NCI-H2081 (cell line): ENCODE measurements at regions not wholly inside any gene's neighbourhood (a gene's known extent, or its start where the extent isn't known, plus 50 kb on each side); places are given as distances from the start of the nearest gene placed in this dataset.
"Not testable (repeated sequence)": the region's sequence is repeated elsewhere in the genome, so short reads cannot be mapped to it uniquely, and the experiment has no call there.

ENCODE experiments used
- DNase-seq, 2 experiments: peaks; one replicate each; lab custom pipeline; 2025; lab: John Stamatoyannopoulos, UW

DNA sequence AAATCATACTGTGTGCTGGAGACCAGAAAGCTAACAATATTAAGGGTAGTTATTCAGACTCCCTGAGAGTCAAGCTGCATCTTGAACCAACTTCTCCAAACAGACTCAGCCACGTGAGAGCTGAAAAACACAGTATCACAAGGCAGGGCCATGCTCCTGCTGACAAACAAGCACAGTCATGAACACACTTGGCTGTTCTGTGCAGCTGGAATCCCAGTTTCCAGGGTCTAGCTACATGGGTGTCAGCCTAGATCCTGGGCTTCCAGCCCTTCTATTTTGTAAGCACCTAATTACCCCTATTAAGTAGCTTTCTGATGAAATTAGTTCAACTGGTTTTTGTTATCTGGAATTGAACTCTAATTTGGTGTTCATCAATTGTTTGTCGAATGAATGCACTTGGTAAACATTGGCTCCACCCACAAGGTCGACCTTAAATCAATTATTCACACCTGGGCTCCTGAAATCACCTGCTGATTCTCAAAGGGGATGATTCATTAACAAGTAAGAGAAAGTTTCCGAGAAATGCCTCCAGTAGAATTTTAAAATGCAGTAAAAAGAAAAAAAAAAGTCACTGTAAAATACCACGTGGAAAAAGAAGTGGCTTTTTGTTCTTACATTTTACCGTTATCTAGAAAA is 179.3 kb downstream of the ZC3H11B start:
- DNase-seq, result no peak

DNA sequence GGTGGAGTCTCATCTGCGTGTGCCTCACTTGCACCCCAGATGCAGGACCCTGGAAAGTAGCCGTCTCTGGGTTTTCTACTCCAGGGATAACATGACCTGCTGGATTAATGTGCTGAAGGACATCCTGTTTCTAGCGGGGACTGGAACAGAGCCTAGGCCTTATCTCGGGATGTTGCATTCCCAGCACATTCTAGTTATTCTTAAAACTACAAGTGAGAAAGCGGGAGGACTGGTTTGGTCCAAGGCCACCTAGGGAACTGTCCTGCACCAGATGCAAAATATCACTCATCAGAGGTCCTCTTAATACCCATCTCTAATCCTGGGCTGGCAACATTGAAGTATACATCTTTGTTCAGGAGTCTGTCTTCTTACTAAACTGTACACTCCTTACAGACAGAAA is 179.9 kb downstream of the ZC3H11B start:
- no peak for DNase-seq

DNA sequence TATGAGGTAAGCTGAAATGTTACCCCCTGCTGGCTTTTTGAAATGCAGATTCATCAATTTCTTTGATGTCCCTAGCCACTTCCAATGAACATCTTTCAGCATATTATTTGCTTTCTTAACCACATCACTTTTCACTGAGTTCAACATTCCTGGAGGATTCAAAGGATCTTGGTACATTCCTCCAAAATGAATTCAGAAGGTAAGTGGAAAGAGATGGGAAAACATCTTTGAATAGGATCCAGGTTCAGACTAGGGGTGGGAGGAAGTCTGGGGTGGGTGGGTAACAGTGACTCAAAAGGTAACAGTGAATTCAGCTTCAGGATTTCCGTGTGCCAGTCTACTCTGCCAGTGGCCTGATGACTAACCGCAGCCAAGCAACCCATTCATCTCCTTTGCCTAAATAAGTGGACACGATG is 180.7 kb downstream of the ZC3H11B start:
- no peak for DNase-seq

DNA sequence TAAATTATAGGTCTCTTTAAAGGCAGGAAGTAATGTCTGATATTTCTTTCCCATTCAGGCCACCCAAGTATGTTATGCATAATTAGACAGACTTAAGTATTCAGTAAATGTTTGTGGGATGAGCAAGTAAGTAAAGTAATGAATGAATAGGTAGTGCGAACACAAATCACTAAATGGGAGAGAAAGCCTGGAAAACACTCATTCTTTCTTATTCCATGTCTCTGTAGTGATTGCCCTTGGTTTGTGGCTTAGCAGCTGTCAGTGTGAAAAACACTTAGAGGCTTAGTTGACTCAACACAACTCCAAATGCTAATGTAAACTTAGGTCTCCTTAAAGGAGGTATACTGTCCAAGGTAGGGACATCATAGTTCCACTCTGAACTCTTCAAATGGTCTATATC is 182.5 kb downstream of the ZC3H11B start:
- DNase-seq, result no peak

DNA sequence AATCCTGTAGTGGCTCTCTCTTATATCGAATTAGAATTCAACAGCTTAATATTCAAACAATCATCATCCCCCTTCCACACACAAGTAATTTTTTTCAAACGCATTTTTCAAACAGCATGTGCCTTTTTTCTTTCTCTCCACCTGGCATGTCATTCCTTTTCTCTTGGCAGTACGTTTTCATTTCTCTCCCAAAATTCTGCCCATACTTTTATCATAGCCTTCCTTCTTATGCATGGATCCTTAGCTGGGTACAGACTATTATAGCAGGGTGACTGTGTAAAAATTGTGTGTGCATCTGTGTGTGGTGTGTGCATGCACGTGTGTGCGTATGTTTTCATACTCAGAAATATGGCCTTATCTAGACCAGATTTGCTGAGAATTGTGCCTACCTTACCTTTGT is 184.3 kb downstream of the ZC3H11B start:
- no peak for DNase-seq

DNA sequence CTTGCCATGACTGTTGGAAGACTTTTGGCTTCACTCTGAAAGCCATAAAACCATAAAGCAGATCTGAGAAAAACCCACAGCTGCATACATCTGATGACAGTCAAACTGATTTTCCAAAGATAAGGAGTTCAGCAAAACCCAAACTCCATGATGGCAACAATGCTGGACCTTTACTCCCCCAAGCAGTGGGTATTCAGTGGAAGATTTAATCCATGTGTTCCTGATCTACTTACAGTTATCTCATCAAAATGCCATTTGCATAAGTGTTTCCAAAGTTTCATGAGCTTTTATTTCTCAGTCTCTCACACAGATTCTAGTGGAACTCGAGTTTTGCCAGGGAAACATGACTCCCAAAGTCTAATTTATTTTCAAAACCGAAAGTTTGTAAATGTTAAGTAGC is 184.9 kb downstream of the ZC3H11B start:
- DNase-seq, result no peak

DNA sequence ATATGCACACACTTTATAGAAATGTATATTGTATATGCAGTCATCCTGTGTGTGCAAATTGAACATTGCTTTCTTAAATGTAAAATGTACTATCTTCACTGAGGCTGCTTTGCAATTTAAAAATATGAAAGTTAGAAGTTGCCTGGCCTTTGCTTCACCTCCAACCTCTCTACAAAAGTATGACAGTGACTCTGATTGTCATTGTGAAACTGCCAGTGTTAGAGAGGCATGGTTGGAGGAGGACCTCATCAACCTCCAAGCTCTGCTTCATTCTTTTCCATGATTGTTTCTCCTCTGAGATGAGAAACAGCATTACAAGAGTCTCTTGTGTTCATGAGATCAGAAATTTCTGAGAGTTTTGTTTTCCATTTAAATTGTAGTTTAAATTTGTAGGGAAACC is 185.5 kb downstream of the ZC3H11B start:
- no peak for DNase-seq

DNA sequence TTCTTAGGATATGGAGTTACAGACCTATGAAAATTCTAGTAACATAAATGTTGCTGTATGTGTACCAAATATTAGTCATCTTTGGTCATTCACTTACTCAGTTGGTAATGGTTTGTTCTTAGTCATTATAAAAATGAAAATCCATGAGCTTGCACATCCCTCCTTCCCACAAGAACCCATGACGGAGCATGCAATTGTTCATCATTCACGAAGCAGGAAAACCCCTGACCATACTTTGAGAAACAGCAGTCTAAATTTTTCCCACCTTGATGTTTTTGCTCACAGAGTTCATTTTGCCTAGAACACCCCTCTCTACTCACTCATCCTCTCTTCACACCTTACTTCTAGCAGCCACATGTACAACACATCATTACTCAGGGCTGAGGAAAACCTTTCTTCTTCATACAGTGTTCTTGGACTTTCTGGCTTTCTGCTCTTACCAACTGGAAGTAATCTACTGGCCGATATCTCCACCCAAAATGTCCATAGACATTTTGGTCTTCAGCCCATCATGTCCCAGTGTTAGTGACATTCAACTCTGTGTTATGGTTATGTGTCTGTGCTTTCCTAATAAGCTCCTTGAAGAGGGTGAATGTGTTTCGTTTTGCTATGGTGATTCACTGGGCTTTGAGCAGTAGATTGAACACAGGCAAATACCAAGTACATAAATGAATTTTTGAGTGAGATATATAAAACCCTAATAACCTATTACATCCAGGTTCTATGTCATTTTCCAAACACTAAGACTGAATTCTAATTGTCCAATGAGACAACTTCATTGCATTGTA is 189.9 kb downstream of the ZC3H11B start:
- no peak for DNase-seq

DNA sequence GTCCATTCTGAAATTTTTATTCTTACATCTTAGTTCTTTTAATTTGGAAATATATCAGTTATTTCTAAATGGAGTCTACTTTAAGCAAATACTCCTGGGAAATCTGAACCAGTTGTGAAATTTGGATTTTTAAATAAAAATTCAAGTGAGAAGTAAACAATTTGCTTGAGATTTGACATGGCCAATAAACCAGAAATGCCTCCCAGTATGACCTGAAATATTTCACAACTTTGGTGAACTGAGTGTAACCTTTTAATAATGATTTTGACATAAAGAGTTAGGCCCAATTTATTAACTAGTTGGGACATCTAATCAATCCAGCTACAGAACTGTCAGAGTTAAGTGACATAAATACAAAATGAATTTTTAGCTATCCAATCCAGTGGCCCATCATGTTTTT is 192.0 kb downstream of the ZC3H11B start:
- no peak for DNase-seq

DNA sequence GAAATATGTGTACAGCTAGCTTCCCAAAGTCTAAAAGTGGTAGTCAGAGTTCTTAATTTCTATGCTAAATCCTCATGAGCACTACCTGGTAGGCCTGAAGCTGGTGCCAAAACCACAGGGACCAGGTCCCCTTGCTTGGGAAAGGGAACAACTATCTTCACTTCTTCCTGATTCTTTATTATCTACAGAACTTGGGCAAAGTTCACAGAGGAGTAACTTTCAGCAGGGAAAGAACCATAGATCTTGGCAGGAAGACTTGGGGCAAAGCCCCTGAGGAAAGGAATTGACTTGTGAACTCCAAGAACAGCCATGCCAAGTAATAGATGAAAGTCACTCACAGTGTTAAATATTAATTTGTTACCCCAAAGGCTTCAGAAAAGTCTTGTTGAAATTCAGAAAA is 193.0 kb downstream of the ZC3H11B start:
- no peak for DNase-seq

DNA sequence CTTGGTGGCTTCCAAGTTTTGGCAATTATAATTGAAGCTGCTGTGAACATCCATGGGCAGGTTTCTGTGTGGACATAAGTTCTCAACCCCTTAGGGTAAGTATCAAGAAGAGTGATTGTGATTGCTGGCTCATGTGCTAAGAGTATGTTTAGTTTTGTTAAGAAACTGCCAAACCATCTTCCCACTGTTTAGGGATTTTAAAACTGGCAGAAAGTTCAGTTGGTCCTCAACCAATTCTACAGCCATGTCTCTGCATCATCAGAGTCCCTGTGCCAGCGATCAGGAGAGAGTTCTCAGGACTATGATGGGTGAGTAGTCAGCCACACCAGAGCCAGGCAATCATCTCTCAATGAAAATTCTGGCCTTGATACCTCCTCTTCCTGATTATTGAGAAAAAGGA is 193.8 kb downstream of the ZC3H11B start:
- no peak for DNase-seq

DNA sequence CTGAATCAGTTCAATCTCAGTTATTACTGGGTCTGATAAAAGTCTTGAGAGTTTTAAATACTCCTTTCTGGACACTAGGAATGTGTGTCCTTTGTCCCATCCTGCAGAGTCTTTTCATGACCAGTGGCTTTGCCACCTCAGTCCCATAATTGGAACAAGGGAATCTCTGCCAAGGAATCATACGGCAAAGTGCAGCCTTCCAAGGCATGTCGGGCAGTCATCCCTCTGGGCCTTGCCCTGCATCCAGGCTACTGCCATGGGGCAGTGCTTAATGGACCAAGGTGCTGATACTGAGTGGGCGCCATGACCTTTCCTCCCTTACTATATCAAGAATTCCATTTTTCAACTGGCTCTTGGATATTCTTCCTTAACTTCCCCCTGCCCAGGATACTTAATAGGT is 195.3 kb downstream of the ZC3H11B start:
- DNase-seq, result no peak

DNA sequence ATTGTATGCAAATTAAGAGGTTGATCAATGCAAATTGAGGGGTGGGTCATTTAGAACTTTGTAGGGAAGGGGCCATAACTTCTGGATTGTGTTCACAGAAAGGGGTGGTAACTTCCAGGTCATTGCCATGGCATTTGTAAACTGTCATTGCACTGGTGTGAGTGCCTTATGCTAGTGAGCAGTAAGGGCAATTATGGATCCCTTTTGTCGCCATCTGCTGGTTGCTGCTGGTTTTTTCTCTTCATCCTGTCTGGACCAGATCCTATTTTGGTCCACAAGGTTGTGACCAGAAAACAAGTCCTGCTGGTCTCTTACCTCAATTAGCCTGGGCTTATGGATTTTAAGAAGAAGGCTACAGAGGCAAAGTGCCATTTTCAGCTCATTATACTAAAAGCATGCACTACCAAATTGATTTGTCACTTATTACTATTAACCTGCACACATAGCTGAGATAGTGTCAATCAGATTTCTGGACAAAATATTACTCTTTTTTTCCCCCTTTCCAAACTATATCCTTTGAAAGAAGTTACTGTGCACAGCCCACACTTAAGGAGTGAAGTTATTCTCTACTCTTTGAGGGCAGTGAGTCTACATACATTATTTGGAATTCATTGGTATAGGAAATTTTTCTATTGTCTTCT is 196.2 kb downstream of the ZC3H11B start:
- DNase-seq, result peak; percentile 44 to 78

DNA sequence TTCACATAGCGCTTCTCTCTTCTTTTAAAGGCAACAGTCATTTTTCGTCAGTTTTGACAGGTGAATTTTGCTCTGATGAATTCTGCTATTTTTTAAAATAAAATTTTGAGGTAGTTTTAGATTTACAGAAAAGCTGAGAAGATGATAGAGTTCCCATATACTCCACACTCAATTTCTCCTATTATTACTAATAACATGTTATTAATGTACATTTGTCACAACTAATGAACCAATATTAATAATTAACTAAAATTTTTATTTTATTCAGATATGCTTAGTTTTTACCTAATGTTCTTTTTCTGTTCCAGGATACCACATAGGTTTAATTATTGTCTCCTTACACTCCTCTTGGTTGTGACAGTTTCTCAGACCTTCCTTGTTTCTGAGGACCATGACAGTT is 197.0 kb downstream of the ZC3H11B start:
- DNase-seq, result no peak

DNA sequence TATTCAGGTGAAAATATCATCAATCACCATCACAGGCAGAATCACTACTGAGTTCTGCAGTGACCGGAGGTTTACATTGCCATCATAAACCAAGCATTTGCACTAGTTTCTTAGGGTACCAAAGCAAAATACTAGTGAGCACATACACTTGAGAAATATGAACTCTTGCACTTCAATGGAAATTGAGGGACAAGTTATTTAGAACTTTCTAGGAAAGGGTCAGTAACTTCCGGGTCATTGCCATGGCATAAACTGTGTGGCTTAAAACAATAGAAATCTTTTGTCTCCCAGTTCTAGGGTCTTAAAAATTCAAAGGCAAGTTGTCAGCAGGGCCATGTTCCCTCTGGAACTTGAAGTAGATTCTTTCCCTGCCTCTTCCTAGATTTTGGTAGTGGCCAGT is 197.5 kb downstream of the ZC3H11B start:
- DNase-seq, result no peak

DNA sequence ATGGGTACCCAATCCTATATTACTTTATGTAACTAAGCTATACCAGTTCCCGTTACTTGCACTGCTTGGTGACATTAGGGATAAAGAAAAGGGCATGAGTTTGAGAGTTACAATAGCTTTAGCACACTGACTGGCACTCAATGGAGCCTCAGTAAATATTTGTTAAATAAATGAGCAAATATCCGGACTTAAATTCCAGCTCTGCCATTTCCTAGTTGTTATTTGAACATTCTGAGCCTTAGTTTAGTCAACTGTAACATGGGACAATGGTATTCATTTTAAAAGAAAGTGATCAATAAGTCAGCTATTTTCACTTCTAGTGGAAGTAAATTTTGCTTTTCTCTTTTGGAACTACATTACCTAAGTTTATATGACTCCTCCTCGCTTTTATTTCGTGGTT is 198.7 kb downstream of the ZC3H11B start:
- no peak for DNase-seq

DNA sequence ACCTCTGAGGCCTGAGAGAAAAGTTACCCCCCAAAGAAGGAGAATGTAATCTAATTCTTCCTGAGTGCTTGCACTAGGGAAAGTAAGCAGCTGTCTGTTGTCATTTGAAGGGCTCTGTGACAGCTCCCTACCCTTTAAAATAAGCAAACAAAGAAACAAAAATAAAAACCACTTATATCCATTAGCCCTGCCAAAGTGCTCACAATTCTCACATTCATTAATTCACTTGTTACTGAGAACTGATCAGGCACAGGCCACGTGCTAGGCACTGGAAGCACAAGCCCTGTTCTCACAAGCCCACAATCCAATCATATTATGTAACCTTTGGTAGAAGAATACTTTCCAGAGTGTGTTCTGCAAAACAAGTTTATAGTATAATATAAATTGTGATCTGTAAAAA is 199.4 kb downstream of the ZC3H11B start:
- no peak for DNase-seq

DNA sequence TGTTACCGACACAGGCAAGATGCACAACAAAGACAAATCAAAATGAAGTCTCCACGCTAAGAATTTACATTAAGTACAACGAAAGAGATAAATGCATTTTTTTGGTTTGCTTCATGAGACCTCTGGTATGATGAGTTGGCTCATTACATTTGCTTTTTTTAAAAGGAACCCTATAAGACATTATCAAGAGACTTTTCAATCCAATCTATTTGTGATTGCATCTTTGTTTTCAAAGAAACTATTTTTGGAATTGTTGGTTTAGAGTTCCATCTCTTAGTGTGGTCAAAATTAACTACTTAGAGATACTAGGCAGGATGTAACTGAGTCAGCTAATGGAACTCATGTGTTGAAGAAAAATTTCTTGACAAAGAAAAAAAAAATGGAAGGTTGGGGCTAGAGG is 200.1 kb downstream of the ZC3H11B start:
- no peak for DNase-seq

DNA sequence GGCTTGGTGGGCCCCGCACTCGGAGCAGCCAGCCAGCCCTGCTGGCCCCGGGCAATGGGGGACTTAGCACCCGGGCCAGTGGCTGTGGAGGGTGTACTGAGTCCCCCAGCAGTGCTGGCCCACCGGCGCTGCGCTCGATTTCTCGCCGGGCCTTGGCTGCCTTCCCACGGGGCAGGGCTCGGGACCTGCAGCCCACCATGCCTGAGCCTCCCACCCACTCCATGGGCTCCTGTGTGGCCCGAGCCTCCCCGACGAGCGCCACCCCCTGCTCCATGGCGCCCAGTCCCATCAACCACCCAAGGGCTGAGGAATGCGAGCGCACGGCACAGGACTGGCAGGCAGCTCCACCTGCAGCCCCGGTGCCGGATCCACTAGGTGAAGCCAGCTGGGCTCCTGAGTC is 202.2 kb downstream of the ZC3H11B start:
- DNase-seq, result not testable (repeated sequence)

DNA sequence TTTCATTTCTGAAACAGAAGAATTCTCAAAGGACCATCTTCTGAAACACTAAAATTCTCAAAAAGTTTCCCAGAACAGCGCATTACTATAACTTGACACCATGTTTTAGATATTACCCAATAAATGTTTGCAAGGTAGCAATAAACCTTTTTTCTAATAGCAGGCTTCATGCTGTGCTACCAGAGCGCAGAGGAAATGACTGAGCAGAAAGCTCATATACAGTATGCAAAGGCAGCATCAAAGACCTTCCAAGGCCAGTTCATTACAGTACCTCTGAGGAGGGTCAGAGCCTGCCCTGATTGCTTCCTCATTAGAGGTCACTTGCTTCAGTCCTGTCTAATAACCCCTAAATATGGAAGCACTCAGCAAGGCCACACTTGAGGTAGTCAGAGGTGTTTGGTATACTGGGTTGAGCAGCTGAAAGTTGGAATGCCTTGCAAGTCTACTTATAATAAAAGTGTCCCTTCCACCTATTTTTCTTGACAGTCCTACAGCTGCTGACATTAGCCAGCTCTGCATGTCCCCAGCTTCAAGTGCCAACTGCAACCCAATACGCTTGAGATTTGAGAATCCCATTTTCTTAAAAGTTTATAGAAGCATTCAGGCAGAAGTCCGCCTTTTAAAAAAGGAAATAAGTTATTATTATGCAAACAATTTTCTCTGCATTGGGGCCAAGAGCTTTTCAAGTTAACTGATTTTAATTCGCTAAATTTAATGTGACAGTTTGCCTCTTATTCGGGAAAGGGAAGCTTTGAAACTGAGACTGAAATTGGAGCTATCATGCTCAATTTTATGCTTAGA is 207.2 kb downstream of the ZC3H11B start:
- peak in 1 of 2 experiments; percentile 22 for DNase-seq

DNA sequence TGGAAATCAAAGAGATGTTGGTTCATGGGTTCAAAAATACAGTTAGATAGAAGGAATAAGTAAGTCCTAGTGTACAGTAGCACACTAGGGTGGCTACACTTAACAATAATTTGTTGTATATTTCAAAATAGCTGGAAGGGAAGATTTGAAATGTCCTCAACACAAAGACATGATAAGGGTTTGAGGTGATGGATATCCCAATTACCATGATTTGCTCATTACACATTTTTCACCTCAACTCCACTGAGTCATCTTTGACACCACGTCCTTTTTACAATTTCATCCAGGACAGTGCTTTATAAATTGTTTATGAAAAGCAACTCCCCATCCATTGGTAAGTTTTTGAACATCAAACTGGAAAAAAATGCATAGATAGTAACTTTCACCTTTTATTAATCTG is 208.3 kb downstream of the ZC3H11B start:
- no peak for DNase-seq

DNA sequence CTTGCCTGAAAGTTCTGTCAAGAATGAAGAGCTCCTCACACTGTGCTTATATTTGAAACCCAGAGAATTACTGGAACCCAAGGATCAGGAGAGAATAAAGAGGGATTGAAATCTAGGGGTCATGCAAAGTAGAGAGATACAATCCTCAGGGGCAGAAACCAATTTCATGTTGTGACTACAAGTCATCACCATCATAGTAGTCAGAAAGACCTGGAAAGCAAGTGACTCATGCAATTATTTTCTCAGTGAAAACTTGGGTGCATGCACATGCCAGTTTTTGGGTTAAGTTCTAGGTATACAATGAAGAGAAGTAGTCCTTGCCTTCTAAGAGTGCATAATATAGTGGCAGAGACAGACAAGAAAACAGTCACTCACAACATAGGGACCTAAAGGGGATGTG is 210.0 kb downstream of the ZC3H11B start:
- DNase-seq, result no peak
